Caco-2 (cell line): ENCODE measurements at regions not wholly inside any gene's neighbourhood (a gene's known extent, or its start where the extent isn't known, plus 50 kb on each side); places are given as distances from the start of the nearest gene placed in this dataset.

ENCODE experiments used
- BruUV-seq: library from RNA; stranded (reverse); fragments of 400-500 nt; replicated peaks from 2 replicates; lab custom pipeline; 2021; lab: Mats Ljungman, UMichigan
- CTCF ChIA-PET: fragments of 300-600 bp; sonication (Branson Sonifier 250); formaldehyde crosslinking; loops from one replicate; lab custom pipeline; 2022; ENCODE audit warnings: antibody characterized with exemption; lab: Charles Lee
- POLR2A ChIA-PET: fragments of 300-600 bp; sonication (Branson Sonifier 250); formaldehyde crosslinking; loops from one replicate; lab custom pipeline; 2022; ENCODE audit warnings: antibody characterized with exemption; lab: Charles Lee
- DNase-seq, 2 experiments: peaks; one replicate each; pipeline versions ENCODE4 v3.0.0 to v3.0.0-alpha.2; 2020 to 2022
- H3K27me3 ChIP-seq: replicated peaks from 2 replicates; pipeline ENCODE4 v1.6.0; 2011; ENCODE audit warnings: low read length; ENCODE audit not compliant: control insufficient read depth, insufficient read depth
- H3K36me3 ChIP-seq: 2 replicates; pipeline ENCODE4 v1.5.1; 2011; ENCODE audit warnings: low read length; ENCODE audit not compliant: control insufficient read depth, insufficient read depth
- H3K4me1 ChIP-seq: fragments of 250-450 bp; sonication (Bioruptor Pico); 2 replicates; pipeline ENCODE4 v1.5.1; 2020; ENCODE audit warnings: mild to moderate bottlenecking
- H3K4me3 ChIP-seq: 2 replicates; pipeline ENCODE4 v1.5.1; 2011; ENCODE audit warnings: low read depth, mild to moderate bottlenecking, control low read depth, low read length
- H3K9me3 ChIP-seq: fragments of 250-450 bp; sonication (Bioruptor Pico); 2 replicates; pipeline ENCODE4 v1.5.1; 2020; ENCODE audit warnings: mild to moderate bottlenecking, moderate library complexity
- H3K27ac Mint-ChIP-seq: one replicate; pipeline ENCODE4 v1.8.0; 2022; ENCODE audit warnings: mixed read lengths; ENCODE audit not compliant: unreplicated experiment
- H3K27me3 Mint-ChIP-seq: one replicate; pipeline ENCODE4 v1.8.0; 2022; ENCODE audit warnings: mixed read lengths; ENCODE audit not compliant: insufficient read depth, unreplicated experiment
- H3K36me3 Mint-ChIP-seq: one replicate; pipeline ENCODE4 v1.8.0; 2022; ENCODE audit warnings: mild to moderate bottlenecking, mixed read lengths; ENCODE audit not compliant: insufficient read depth, unreplicated experiment
- H3K4me1 Mint-ChIP-seq: one replicate; pipeline ENCODE4 v1.8.0; 2022; ENCODE audit warnings: low read depth, mixed read lengths; ENCODE audit not compliant: unreplicated experiment
- H3K4me3 Mint-ChIP-seq: one replicate; pipeline ENCODE4 v1.8.0; 2022; ENCODE audit warnings: mild to moderate bottlenecking, moderate library complexity, mixed read lengths; ENCODE audit not compliant: unreplicated experiment
- H3K9me3 Mint-ChIP-seq: one replicate; pipeline ENCODE4 v1.8.0; 2022; ENCODE audit warnings: mixed read lengths; ENCODE audit not compliant: unreplicated experiment
- CTCF ChIP-seq, 2 experiments: fragments of 200-600 bp in 1 of 2; IDR thresholded peaks; 1 replicate in 1 of 2; 2 replicates in 1 of 2; pipeline versions ENCODE4 v1.5.1 to v1.8.0; 2011 to 2022; ENCODE audit warnings: antibody characterized with exemption in 1 of 2, control low read depth in 1 of 2, inconsistent platforms in 1 of 2, low read depth in 1 of 2, low read length in 1 of 2, mild to moderate bottlenecking in 1 of 2, moderate library complexity in 1 of 2; ENCODE audit not compliant: insufficient read depth in 1 of 2, severe bottlenecking in 1 of 2, unreplicated experiment in 1 of 2
- intact Hi-C: fragments of 100-400 bp; cut with micrococcal nuclease; formaldehyde crosslinking; loops from one replicate; pipeline ENCODE4 v1.10.0; 2022; ENCODE audit not compliant: unreplicated experiment

- Mint-ChIP-seq H3K36me3 (peaks cover 39% of the 10 kb centered on the region), H3K9me3 (no peaks in the 10 kb centered on the region), H3K4me1 (peaks cover 27% of the 10 kb centered on the region), H3K4me3 (no peak overlapping the region), H3K27me3 (no peaks in the 10 kb centered on the region), H3K27ac (no peak overlapping the region)
- CTCF ChIA-PET = no interaction called here
- BruUV-seq = no TSS peak
- intact Hi-C loops = no loop called here
- H3K9me3 ChIP-seq = no peaks in the 10 kb centered on the region
- POLR2A ChIA-PET = no interaction called here
- TF ChIP-seq CTCF (IDR thresholded peaks at IDR 0.05; ENCODE audit: insufficient read depth in 1 of 2, low read depth in 1 of 2, low read length in 1 of 2, severe bottlenecking in 1 of 2, unreplicated experiment in 1 of 2) = no peak
- no peaks in the 10 kb centered on the region for H3K36me3 ChIP-seq
- no peak overlapping the region for H3K4me3 ChIP-seq
- peaks cover 16% of the 10 kb centered on the region; the same call in 1 of the 2 replicates for H3K4me1 ChIP-seq
- DNase-seq = no peak
- H3K27me3 ChIP-seq = no peaks in the 10 kb centered on the region
Measured at GRCh38 chr14:71623939-71624338, 308.3 kb upstream of the RGS6 start.

- TF ChIP-seq CTCF (IDR thresholded peaks at IDR 0.05; ENCODE audit: insufficient read depth in 1 of 2, low read depth in 1 of 2, low read length in 1 of 2, severe bottlenecking in 1 of 2, unreplicated experiment in 1 of 2) = no peak
- Mint-ChIP-seq H3K27ac (no peak overlapping the region), H3K4me1 (peaks cover 25% of the 10 kb centered on the region), H3K36me3 (peaks cover 37% of the 10 kb centered on the region), H3K9me3 (no peaks in the 10 kb centered on the region), H3K4me3 (no peak overlapping the region), H3K27me3 (no peaks in the 10 kb centered on the region)
- H3K9me3 ChIP-seq = no peaks in the 10 kb centered on the region
- no peaks in the 10 kb centered on the region for H3K36me3 ChIP-seq
- H3K4me3 ChIP-seq = no peak overlapping the region
- H3K4me1 ChIP-seq = peaks cover 16% of the 10 kb centered on the region; the same call in 1 of the 2 replicates
- ChIA-PET CTCF (interaction anchor here (0.7 kb wide), 1 partner anchor 93 kb away, joined by 3 read pairs; no protein-coding TSS in a partner anchor), POLR2A (no interaction called here)
- H3K27me3 ChIP-seq = no peaks in the 10 kb centered on the region
- intact Hi-C loops = no loop called here
- peak in 1 of 2 experiments; percentile 14 for DNase-seq
- BruUV-seq = no TSS peak
Measured at GRCh38 chr14:71625175-71625574, 307.1 kb upstream of the RGS6 start.

- Histone ChIP-seq H3K4me1 (peaks cover 8% of the 10 kb centered on the region; the same call in 1 of the 2 replicates), H3K27me3 (no peaks in the 10 kb centered on the region), H3K4me3 (no peak overlapping the region), H3K9me3 (no peaks in the 10 kb centered on the region), H3K36me3 (no peaks in the 10 kb centered on the region)
- no peak for TF ChIP-seq CTCF (IDR thresholded peaks at IDR 0.05; ENCODE audit: insufficient read depth in 1 of 2, low read depth in 1 of 2, low read length in 1 of 2, severe bottlenecking in 1 of 2, unreplicated experiment in 1 of 2)
- CTCF ChIA-PET = no interaction called here
- no peak overlapping the region for H3K4me3 Mint-ChIP-seq
- no peaks in the 10 kb centered on the region for H3K27me3 Mint-ChIP-seq
- peaks cover 28% of the 10 kb centered on the region for H3K36me3 Mint-ChIP-seq
- POLR2A ChIA-PET = no interaction called here
- DNase-seq = no peak
- intact Hi-C loops = no loop called here
- H3K4me1 Mint-ChIP-seq = peaks cover 16% of the 10 kb centered on the region
- BruUV-seq = no TSS peak
- H3K27ac Mint-ChIP-seq = no peak overlapping the region
- no peaks in the 10 kb centered on the region for H3K9me3 Mint-ChIP-seq
Measured at GRCh38 chr14:71625891-71626701, 306.1 kb upstream of the RGS6 start.
